IMR-90 (cell line): ENCODE measurements at regions not wholly inside any gene's neighbourhood (a gene's known extent, or its start where the extent isn't known, plus 50 kb on each side); places are given as distances from the start of the nearest gene placed in this dataset.

ENCODE experiments used
- ATAC-seq: fragments of 200-7000 bp; cut with Tn5 transposase; 2 replicates; pipeline ENCODE4 v1.9.1; 2020; ENCODE audit warnings: low read depth, mild to moderate bottlenecking, moderate library complexity
- BruUV-seq: library from RNA; stranded (reverse); fragments of 400-500 nt; replicated peaks from 2 replicates; lab custom pipeline; 2021; lab: Mats Ljungman, UMichigan
- CTCF ChIA-PET: fragments of 300-600 bp; formaldehyde crosslinking; extraction: SDS; loops from one replicate; lab custom pipeline; 2021; ENCODE audit warnings: antibody characterized with exemption; lab: Yijun Ruan, JAX
- POLR2A ChIA-PET: fragments of 300-600 bp; sonication (Branson Sonifier 250); formaldehyde crosslinking; loops from one replicate; lab custom pipeline; 2022; ENCODE audit warnings: antibody characterized with exemption; ENCODE audit not compliant: unreplicated experiment; lab: Charles Lee
- DNase-seq: peaks from one replicate; pipeline ENCODE4 v3.0.0; 2013
- H2AFZ ChIP-seq: replicated peaks from 2 replicates; pipeline ENCODE3; 2013; ENCODE audit warnings: low read length, mild to moderate bottlenecking; ENCODE audit not compliant: poor library complexity
- H2AK5ac ChIP-seq: 2 replicates; pipeline ENCODE4 v1.6.1; 2013; ENCODE audit warnings: low read depth, low read length, inconsistent platforms
- H2AK9ac ChIP-seq: replicated peaks from 2 replicates; pipeline ENCODE3; 2013; ENCODE audit warnings: mild to moderate bottlenecking, low read depth, low read length, moderate library complexity; ENCODE audit not compliant: poor library complexity
- H2BK120ac ChIP-seq: 2 replicates; pipeline ENCODE4 v1.6.1; 2013; ENCODE audit warnings: low read depth, low read length, inconsistent platforms
- H2BK15ac ChIP-seq: 3 replicates; pipeline ENCODE4 v1.6.1; 2013; ENCODE audit warnings: low read depth, low read length, inconsistent platforms
- H2BK20ac ChIP-seq: 2 replicates; pipeline ENCODE4 v1.6.1; 2013; ENCODE audit warnings: low read depth, mild to moderate bottlenecking, inconsistent platforms, low read length, moderate library complexity
- H2BK5ac ChIP-seq: 2 replicates; pipeline ENCODE4 v1.6.1; 2013; ENCODE audit warnings: mild to moderate bottlenecking, low read depth, low read length, inconsistent platforms; ENCODE audit not compliant: poor library complexity, severe bottlenecking
- H3K14ac ChIP-seq: replicated peaks from 2 replicates; pipeline ENCODE4 v1.6.1; 2013; ENCODE audit warnings: low read depth, low read length, inconsistent platforms
- H3K18ac ChIP-seq: 2 replicates; pipeline ENCODE4 v1.6.1; 2013; ENCODE audit warnings: low read depth, low read length, control low read depth
- H3K23ac ChIP-seq: 2 replicates; pipeline ENCODE4 v1.6.1; 2013; ENCODE audit warnings: low read depth, low read length, inconsistent platforms
- H3K27ac ChIP-seq: 2 replicates; pipeline ENCODE4 v1.5.1; 2013; ENCODE audit warnings: mild to moderate bottlenecking, control low read depth, low read length; ENCODE audit not compliant: insufficient read depth
- H3K27me3 ChIP-seq: 2 replicates; pipeline ENCODE4 v1.6.1; 2013; ENCODE audit warnings: low read length; ENCODE audit not compliant: control insufficient read depth, insufficient read depth
- H3K36me3 ChIP-seq: 2 replicates; pipeline ENCODE4 v1.6.1; 2013; ENCODE audit warnings: low read length, mixed read lengths; ENCODE audit not compliant: control insufficient read depth, insufficient read depth
- H3K4ac ChIP-seq: 2 replicates; pipeline ENCODE4 v1.6.1; 2013; ENCODE audit warnings: low read depth, low read length, inconsistent platforms
- H3K4me1 ChIP-seq: 2 replicates; pipeline ENCODE4 v1.6.1; 2013; ENCODE audit warnings: low read length, mixed read lengths; ENCODE audit not compliant: control insufficient read depth, insufficient read depth
- H3K4me2 ChIP-seq: 2 replicates; pipeline ENCODE4 v1.6.1; 2013; ENCODE audit warnings: low read depth, mild to moderate bottlenecking, control low read depth, low read length, moderate library complexity
- H3K4me3 ChIP-seq: 2 replicates; pipeline ENCODE4 v1.5.1; 2013; ENCODE audit warnings: low read depth, mild to moderate bottlenecking, control low read depth, low read length, moderate library complexity; ENCODE audit not compliant: insufficient read depth
- H3K56ac ChIP-seq: 2 replicates; pipeline ENCODE4 v1.6.1; 2013; ENCODE audit warnings: low read length, inconsistent platforms; ENCODE audit not compliant: insufficient read depth; ENCODE audit errors: extremely low read depth
- H3K79me1 ChIP-seq, 2 experiments: 2 replicates each; pipeline ENCODE4 v1.6.1; 2013; ENCODE audit warnings: low read length in 2 of 2, inconsistent platforms in 1 of 2, low read depth in 1 of 2
- H3K9ac ChIP-seq: 2 replicates; pipeline ENCODE4 v1.6.1; 2013; ENCODE audit warnings: low read depth, low read length, control low read depth
- H3K9me1 ChIP-seq: 2 replicates; pipeline ENCODE4 v1.6.1; 2013; ENCODE audit warnings: low read length, inconsistent platforms; ENCODE audit not compliant: insufficient read depth
- H3K9me3 ChIP-seq: 2 replicates; pipeline ENCODE4 v1.6.1; 2013; ENCODE audit warnings: low read length; ENCODE audit not compliant: control insufficient read depth, insufficient read depth
- H4K20me1 ChIP-seq: 2 replicates; pipeline ENCODE4 v1.6.1; 2013; ENCODE audit warnings: low read length, inconsistent platforms; ENCODE audit not compliant: insufficient read depth
- H4K5ac ChIP-seq: 2 replicates; pipeline ENCODE4 v1.6.1; 2013; ENCODE audit warnings: mild to moderate bottlenecking, low read depth, low read length, control low read depth
- H4K8ac ChIP-seq, 2 experiments: 2 replicates each; pipeline ENCODE4 v1.6.1; 2013; ENCODE audit warnings: low read depth in 2 of 2, low read length in 2 of 2, control low read depth in 1 of 2, inconsistent platforms in 1 of 2
- H4K91ac ChIP-seq: 2 replicates; pipeline ENCODE4 v1.6.1; 2013; ENCODE audit warnings: low read depth, low read length, inconsistent platforms; ENCODE audit not compliant: insufficient read depth
- ELK1 ChIP-seq: fragments of 150-350 bp; IDR thresholded peaks from 2 replicates; pipeline ENCODE4 v1.6.1; 2016; ENCODE audit warnings: low read depth, mild to moderate bottlenecking, low read length, moderate library complexity, borderline replicate concordance
- POLR2A ChIP-seq: IDR thresholded peaks from 2 replicates; pipeline ENCODE4 v1.6.1; 2012; ENCODE audit warnings: mild to moderate bottlenecking, low read depth, low read length
- RAD21 ChIP-seq: IDR thresholded peaks from 2 replicates; pipeline ENCODE4 v1.6.1; 2012; ENCODE audit warnings: low read length, improper control_type of control experiment
- RCOR1 ChIP-seq: IDR thresholded peaks from 2 replicates; pipeline ENCODE4 v1.6.1; 2012; ENCODE audit warnings: mild to moderate bottlenecking, low read length, improper control_type of control experiment; ENCODE audit not compliant: insufficient replicate concordance
- SMC3 ChIP-seq: fragments of 150-350 bp; IDR thresholded peaks from 2 replicates; pipeline ENCODE4 v1.6.1; 2016; ENCODE audit warnings: low read depth, mild to moderate bottlenecking, antibody characterized with exemption, low read length, moderate library complexity
- WGBS, 2 experiments: methylation state at CpG; one replicate each; pipeline versions ENCODE4 v1.1.5 to v1.1.7; 2013; ENCODE audit warnings: missing lambda C conversion rate in 2 of 2; ENCODE audit not compliant: insufficient read length in 1 of 2; ENCODE audit errors: extremely low coverage in 2 of 2; 5-methylcytosine and 5-hydroxymethylcytosine counted together
- dilution Hi-C: fragments of 300-500 bp; cut with HindIII; formaldehyde crosslinking; loops from one replicate; pipeline ENCODE4 v1.14.3; 2018; ENCODE audit warnings: low sequenced_read_pairs; ENCODE audit not compliant: unreplicated experiment
- in situ Hi-C: fragments of 300-500 bp; cut with MboI; formaldehyde crosslinking; loops from 3 replicates; pipeline ENCODE4 v1.14.3; 2019; ENCODE audit warnings: low sequenced_read_pairs, inconsistent platforms, mixed read lengths
- intact Hi-C: fragments of 100-400 bp; cut with micrococcal nuclease; formaldehyde crosslinking; loops from 2 replicates; pipeline ENCODE4 v1.10.0; 2022

GRCh38 chr4:1551211-1551610, 132.9 kb downstream of the FAM53A start:
- dilution Hi-C loops (no loop called here), in situ Hi-C loops (no loop called here), intact Hi-C loops (no loop called here)
- DNase-seq, result no peak
- Histone ChIP-seq H3K56ac (no peak overlapping the region), H2BK20ac (no peak overlapping the region), H4K91ac (no peak overlapping the region), H3K23ac (no peak overlapping the region), H3K4ac (no peak overlapping the region), H2BK5ac (no peak overlapping the region), H4K8ac (no peak overlapping the region), H2BK120ac (no peak overlapping the region), H3K27ac (no peak overlapping the region), H2AK5ac (no peak overlapping the region), H2AK9ac (no peak overlapping the region), H4K20me1 (no peaks in the 10 kb centered on the region), H3K9ac (no peak overlapping the region), H3K4me3 (no peak overlapping the region), H3K79me1 (no peaks in the 10 kb centered on the region), H3K9me1 (no peaks in the 10 kb centered on the region), H3K4me1 (no peaks in the 10 kb centered on the region), H3K4me2 (no peak overlapping the region), H3K27me3 (peaks cover 20% of the 10 kb centered on the region; the same call in 1 of the 2 replicates), H3K14ac (no peak overlapping the region), H3K18ac (no peak overlapping the region), H2BK15ac (no peak overlapping the region), H3K36me3 (no peaks in the 10 kb centered on the region), H3K9me3 (no peaks in the 10 kb centered on the region), H4K5ac (no peak overlapping the region), H2AFZ (no peak overlapping the region)
- no TSS peak for BruUV-seq
- ChIA-PET CTCF (no interaction called here), POLR2A (no interaction called here)
- TF ChIP-seq POLR2A (no peak), RAD21 (no peak), ELK1 (no peak), SMC3 (no peak), RCOR1 (no peak)
- 100% methylated on average over 4 of the region's 6 CpGs; no CpG with 5 or more reads in 1 of the 2 experiments for WGBS, 2 experiments
- no peak for ATAC-seq
